Mesenchymal stem cell (in vitro differentiated cells and primary cell): ENCODE measurements at regions not wholly inside any gene's neighbourhood (a gene's known extent, or its start where the extent isn't known, plus 50 kb on each side); places are given as distances from the start of the nearest gene placed in this dataset.
A peak's percentile ranks its signal among the peaks of the same experiment; 100 is the strongest.

Experiments
- DNase-seq: peaks from one replicate; pipeline ENCODE4 v3.0.0-alpha.2; 2013
- H2AFZ ChIP-seq: one replicate; pipeline ENCODE4 v1.6.1; 2013; ENCODE audit warnings: low read depth, mild to moderate bottlenecking, control low read depth, inconsistent platforms, low read length, moderate library complexity
- H2AK5ac ChIP-seq: 2 replicates; pipeline ENCODE4 v1.6.1; 2013; ENCODE audit warnings: low read length, moderate library complexity, mild to moderate bottlenecking, inconsistent platforms; ENCODE audit not compliant: severe bottlenecking
- H2BK120ac ChIP-seq: one replicate; pipeline ENCODE4 v1.6.1; 2013; ENCODE audit warnings: low read depth, mild to moderate bottlenecking, inconsistent platforms, low read length, moderate library complexity
- H2BK12ac ChIP-seq, 2 experiments: one replicate each; pipeline ENCODE4 v1.6.1; 2013; ENCODE audit warnings: inconsistent platforms in 2 of 2, low read length in 2 of 2, mild to moderate bottlenecking in 2 of 2, moderate library complexity in 2 of 2, control low read depth in 1 of 2
- H2BK15ac ChIP-seq: one replicate; pipeline ENCODE4 v1.6.1; 2013; ENCODE audit warnings: mild to moderate bottlenecking, low read depth, inconsistent platforms; ENCODE audit not compliant: poor library complexity, severe bottlenecking
- H2BK5ac ChIP-seq: 2 replicates; pipeline ENCODE4 v1.6.1; 2013; ENCODE audit warnings: low read depth, mild to moderate bottlenecking, low read length, control low read depth, inconsistent platforms; ENCODE audit not compliant: poor library complexity, severe bottlenecking
- H3K14ac ChIP-seq, 2 experiments: one replicate each; pipeline ENCODE4 v1.6.1; 2013; ENCODE audit warnings: inconsistent platforms in 2 of 2, low read length in 2 of 2, control low read depth in 1 of 2, mild to moderate bottlenecking in 1 of 2, moderate library complexity in 1 of 2
- H3K18ac ChIP-seq, 2 experiments: one replicate each; pipeline ENCODE4 v1.6.1; 2013; ENCODE audit warnings: inconsistent platforms in 2 of 2, low read length in 2 of 2, control low read depth in 1 of 2, low read depth in 1 of 2, mild to moderate bottlenecking in 1 of 2
- H3K23ac ChIP-seq, 2 experiments: one replicate each; pipeline ENCODE4 v1.6.1; 2013; ENCODE audit warnings: inconsistent platforms in 2 of 2, low read length in 2 of 2, mild to moderate bottlenecking in 2 of 2, moderate library complexity in 2 of 2, control low read depth in 1 of 2
- H3K27ac ChIP-seq: 2 replicates; pipeline ENCODE4 v1.5.1; 2013; ENCODE audit warnings: mild to moderate bottlenecking, moderate library complexity, low read length, control low read depth, inconsistent platforms; ENCODE audit not compliant: poor library complexity, severe bottlenecking
- H3K27me3 ChIP-seq, 2 experiments: 2 replicates each; pipeline versions ENCODE4 v1.6.1 to v1.7.0; 2013; ENCODE audit warnings: low read length in 2 of 2, mild to moderate bottlenecking in 2 of 2, moderate library complexity in 2 of 2, control low read depth in 1 of 2, inconsistent platforms in 1 of 2; ENCODE audit not compliant: control insufficient read depth in 1 of 2, insufficient read depth in 1 of 2
- H3K36me3 ChIP-seq, 2 experiments: 2 replicates each; pipeline versions ENCODE4 v1.6.1 to v1.7.0; 2013; ENCODE audit warnings: low read length in 2 of 2, control low read depth in 1 of 2, inconsistent platforms in 1 of 2, low read depth in 1 of 2, mild to moderate bottlenecking in 1 of 2; ENCODE audit not compliant: insufficient read depth in 2 of 2, control insufficient read depth in 1 of 2
- H3K4ac ChIP-seq, 2 experiments: one replicate each; pipeline ENCODE4 v1.6.1; 2013; ENCODE audit warnings: inconsistent platforms in 2 of 2, low read length in 2 of 2, mild to moderate bottlenecking in 2 of 2, moderate library complexity in 2 of 2, control low read depth in 1 of 2, low read depth in 1 of 2
- H3K4me1 ChIP-seq: 2 replicates; pipeline ENCODE4 v1.6.1; 2013; ENCODE audit warnings: low read depth, low read length, control low read depth; ENCODE audit not compliant: control insufficient read depth, insufficient read depth
- H3K4me2 ChIP-seq: 2 replicates; pipeline ENCODE4 v1.6.1; 2013; ENCODE audit warnings: low read length, mild to moderate bottlenecking, inconsistent platforms; ENCODE audit not compliant: poor library complexity, severe bottlenecking
- H3K4me3 ChIP-seq, 2 experiments: 2 replicates each; pipeline versions ENCODE4 v1.5.1 to v1.7.0; 2013; ENCODE audit warnings: low read length in 2 of 2, mild to moderate bottlenecking in 2 of 2, control low read depth in 1 of 2, low read depth in 1 of 2; ENCODE audit not compliant: insufficient read depth in 1 of 2
- H3K79me1 ChIP-seq: replicated peaks from 2 replicates; pipeline ENCODE4 v1.6.1; 2013; ENCODE audit warnings: mild to moderate bottlenecking, control low read depth, low read length, inconsistent platforms; ENCODE audit not compliant: poor library complexity, severe bottlenecking
- H3K9ac ChIP-seq: 2 replicates; pipeline ENCODE4 v1.7.0; 2013; ENCODE audit warnings: mild to moderate bottlenecking, low read length, moderate library complexity
- H3K9me3 ChIP-seq: 2 replicates; pipeline ENCODE4 v1.7.0; 2013; ENCODE audit warnings: mild to moderate bottlenecking, low read length; ENCODE audit not compliant: control insufficient read depth
- H4K8ac ChIP-seq: one replicate; pipeline ENCODE4 v1.6.1; 2013; ENCODE audit warnings: inconsistent platforms, mild to moderate bottlenecking, low read length, moderate library complexity
- H4K91ac ChIP-seq: one replicate; pipeline ENCODE4 v1.6.1; 2013; ENCODE audit warnings: mild to moderate bottlenecking, low read length, inconsistent platforms
- WGBS: methylation state at CpG from one replicate; pipeline ENCODE4 v1.1.7; 2013; ENCODE audit warnings: mixed read lengths; 5-methylcytosine and 5-hydroxymethylcytosine counted together

DNA sequence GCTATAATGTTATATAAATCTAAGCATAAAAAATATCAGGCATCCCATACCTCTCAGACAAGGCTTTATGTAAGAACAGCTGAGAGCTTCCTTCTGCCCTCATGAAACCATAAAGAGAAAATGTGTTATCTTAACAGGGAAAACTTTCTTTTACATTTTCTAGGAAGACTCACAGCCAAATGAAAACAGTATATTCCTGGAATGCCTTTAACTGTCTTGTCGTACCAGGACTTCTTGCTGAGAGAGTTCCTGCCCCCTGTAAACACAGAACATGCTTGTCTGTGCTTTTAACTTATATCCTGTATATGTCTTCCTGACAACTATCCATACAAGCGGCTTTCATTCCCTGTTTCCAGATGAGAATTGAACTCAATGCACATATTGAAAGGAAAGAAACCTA is 64.8 kb upstream of the AHR start:
- DNase-seq = peak; percentile 63
- no peak overlapping the region for H3K18ac ChIP-seq
- no peak overlapping the region for H2BK15ac ChIP-seq
- H2BK12ac ChIP-seq = no peak overlapping the region
- H3K27ac ChIP-seq = peak overlapping the region; percentile 97
- H3K4me3 ChIP-seq = no peak overlapping the region
- H2AFZ ChIP-seq = no peak overlapping the region
- no peaks in the 10 kb centered on the region for H3K27me3 ChIP-seq
- no peak overlapping the region for H3K14ac ChIP-seq
- H3K4ac ChIP-seq = no peak overlapping the region
- H2AK5ac ChIP-seq = no peak overlapping the region
- H3K9ac ChIP-seq = peak overlapping the region; percentile 90
- no peak overlapping the region for H2BK120ac ChIP-seq
- H4K8ac ChIP-seq = no peak overlapping the region
- H3K4me2 ChIP-seq = no peak overlapping the region
- H3K4me1 ChIP-seq = peaks cover 5% of the 10 kb centered on the region
- no peak overlapping the region for H3K23ac ChIP-seq
- H3K36me3 ChIP-seq = no peaks in the 10 kb centered on the region
- H4K91ac ChIP-seq = no peak overlapping the region
- 0% methylated on average over 1 of the region's 2 CpGs for WGBS
- H3K9me3 ChIP-seq = no peaks in the 10 kb centered on the region
- H2BK5ac ChIP-seq = no peak overlapping the region
- H3K79me1 ChIP-seq = no peaks in the 10 kb centered on the region

DNA sequence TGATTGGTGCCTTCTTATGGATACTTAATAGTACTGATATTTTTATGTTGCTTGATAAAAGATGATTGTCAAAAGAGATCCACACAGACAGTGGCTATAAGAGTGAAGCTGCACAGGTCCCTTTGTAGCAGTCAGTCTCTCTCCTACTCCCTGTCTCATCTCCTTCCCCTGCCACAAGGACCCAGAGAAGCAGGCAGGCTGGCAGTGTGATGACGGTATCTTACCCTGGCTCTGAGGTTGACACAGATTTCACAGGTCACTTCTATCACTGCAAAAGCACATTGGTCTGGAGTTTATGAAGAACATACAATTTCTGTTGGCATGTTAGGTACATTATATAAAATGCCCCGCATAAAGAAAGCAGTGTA is 64.4 kb upstream of the AHR start:
- peak overlapping the region; percentile 54 for H2AFZ ChIP-seq
- no CpG with 5 or more reads among the region's 2 CpGs for WGBS
- H3K9ac ChIP-seq = peak overlapping the region; percentile 90
- H3K27ac ChIP-seq = peak overlapping the region; percentile 97
- H3K4me2 ChIP-seq = peak overlapping the region; percentile 52
- peak overlapping the region; percentile 77 for H2BK120ac ChIP-seq
- H3K9me3 ChIP-seq = no peaks in the 10 kb centered on the region
- H2AK5ac ChIP-seq = peak overlapping the region; percentile 53
- H3K14ac ChIP-seq = peak overlapping the region in 1 of 2 experiments; percentile 35
- H2BK15ac ChIP-seq = no peak overlapping the region
- peak overlapping the region; percentile 98 for H4K8ac ChIP-seq
- peak overlapping the region; percentile 98 for H4K91ac ChIP-seq
- H3K4ac ChIP-seq = peak overlapping the region; percentile 92 to 97
- H3K27me3 ChIP-seq = no peaks in the 10 kb centered on the region
- H2BK5ac ChIP-seq = peak overlapping the region; percentile 54
- no peaks in the 10 kb centered on the region for H3K79me1 ChIP-seq
- peak; percentile 76 for DNase-seq
- H3K4me1 ChIP-seq = peaks cover 5% of the 10 kb centered on the region
- H3K23ac ChIP-seq = peak overlapping the region in 1 of 2 experiments; percentile 14
- peak overlapping the region in 1 of 2 experiments; percentile 29 for H3K4me3 ChIP-seq
- H2BK12ac ChIP-seq = peak overlapping the region; percentile 79 to 93
- H3K18ac ChIP-seq = peak overlapping the region; percentile 92 to 95
- no peaks in the 10 kb centered on the region for H3K36me3 ChIP-seq

DNA sequence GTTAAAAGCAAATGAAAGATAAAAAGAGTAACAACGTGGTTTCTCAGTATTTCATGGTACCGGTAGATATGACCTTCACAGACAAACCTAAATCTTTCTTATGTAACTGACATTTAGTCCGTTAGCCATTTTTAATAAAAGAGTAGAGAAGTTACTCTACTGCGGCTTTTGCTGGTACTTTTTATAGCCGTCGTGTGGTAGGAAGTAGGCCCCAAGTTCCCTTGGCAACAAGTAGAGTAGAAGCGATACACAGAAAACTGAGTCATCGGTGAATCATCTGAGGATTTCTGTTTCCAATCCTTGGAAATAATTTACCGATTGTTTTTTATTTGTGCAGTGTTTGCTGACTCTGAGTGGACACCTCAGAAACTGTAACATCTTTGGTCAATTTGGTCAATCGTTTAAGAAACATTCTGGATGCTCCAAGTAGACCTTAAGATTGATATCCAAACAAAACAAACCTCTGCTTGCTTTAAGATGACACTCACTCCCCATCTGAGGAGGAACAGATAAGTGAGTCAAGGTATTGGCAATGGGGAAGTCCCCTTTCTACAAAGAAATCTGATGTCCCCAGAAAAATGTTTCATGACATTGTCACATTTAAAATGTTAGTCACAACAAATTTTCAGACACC is 63.9 kb upstream of the AHR start:
- H3K9me3 ChIP-seq = no peaks in the 10 kb centered on the region
- no peak overlapping the region for H3K14ac ChIP-seq
- H3K27me3 ChIP-seq = no peaks in the 10 kb centered on the region
- H4K8ac ChIP-seq = no peak overlapping the region
- H3K27ac ChIP-seq = peak overlapping the region; percentile 97
- H3K4me2 ChIP-seq = no peak overlapping the region
- H2BK12ac ChIP-seq = no peak overlapping the region
- H2BK15ac ChIP-seq = no peak overlapping the region
- no peaks in the 10 kb centered on the region for H3K36me3 ChIP-seq
- peak overlapping the region; percentile 77 for H2BK120ac ChIP-seq
- H3K4me1 ChIP-seq = peaks cover 5% of the 10 kb centered on the region
- H3K18ac ChIP-seq = peak overlapping the region in 1 of 2 experiments; percentile 57
- peak; percentile 98 for DNase-seq
- H3K4me3 ChIP-seq = peak overlapping the region in 1 of 2 experiments; percentile 29
- H3K79me1 ChIP-seq = no peaks in the 10 kb centered on the region
- no peak overlapping the region for H2AK5ac ChIP-seq
- under 1% methylated on average over 7 of the region's 10 CpGs for WGBS
- H2AFZ ChIP-seq = no peak overlapping the region
- H3K4ac ChIP-seq = no peak overlapping the region
- no peak overlapping the region for H2BK5ac ChIP-seq
- H4K91ac ChIP-seq = no peak overlapping the region
- H3K9ac ChIP-seq = peak overlapping the region; percentile 90
- H3K23ac ChIP-seq = no peak overlapping the region

DNA sequence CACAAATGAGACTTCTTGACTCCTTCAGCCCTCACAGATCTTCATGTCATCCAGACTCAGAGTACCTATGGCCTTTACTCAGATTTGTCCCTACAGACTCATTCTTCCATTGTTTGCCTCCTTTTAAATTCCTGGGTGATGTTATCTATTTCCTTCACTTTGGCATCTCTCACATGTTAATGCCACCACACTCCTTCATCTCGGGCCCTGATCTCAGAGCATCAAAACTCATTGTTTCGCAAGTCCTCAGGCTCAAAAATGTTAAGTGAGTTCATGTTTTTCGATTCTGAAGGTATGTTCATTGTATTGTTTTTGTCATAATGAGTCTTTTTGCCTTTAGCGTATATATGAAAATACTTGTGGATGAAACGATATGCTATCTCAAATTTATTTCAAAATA is 62.3 kb upstream of the AHR start:
- Histone ChIP-seq H3K4ac (peak overlapping the region; percentile 6), H3K9ac (no peak overlapping the region), H3K23ac (no peak overlapping the region), H2BK15ac (no peak overlapping the region), H2BK12ac (peak overlapping the region; percentile 51 to 69), H4K91ac (no peak overlapping the region), H3K27me3 (no peaks in the 10 kb centered on the region), H3K36me3 (no peaks in the 10 kb centered on the region), H2AK5ac (peak overlapping the region; percentile 85), H2BK120ac (no peak overlapping the region), H3K4me3 (no peak overlapping the region), H3K27ac (no peak overlapping the region), H3K4me1 (peaks cover 7% of the 10 kb centered on the region), H4K8ac (no peak overlapping the region), H3K79me1 (no peaks in the 10 kb centered on the region), H3K9me3 (no peaks in the 10 kb centered on the region), H3K18ac (peak overlapping the region; percentile 21 to 50), H3K14ac (no peak overlapping the region), H2AFZ (no peak overlapping the region), H2BK5ac (no peak overlapping the region), H3K4me2 (no peak overlapping the region)
- no peak for DNase-seq
- WGBS = 93% methylated on average over 5 of the region's 5 CpGs
